H9 (cell line): ENCODE measurements at regions not wholly inside any gene's neighbourhood (a gene's known extent, or its start where the extent isn't known, plus 50 kb on each side); places are given as distances from the start of the nearest gene placed in this dataset.
A peak's percentile ranks its signal among the peaks of the same experiment; 100 is the strongest.

Experiments used
- DNase-seq: peaks from one replicate; pipeline ENCODE4 v3.0.0-alpha.2; 2017
- H2AFZ ChIP-seq: one replicate; pipeline ENCODE4 v1.6.1; 2013; ENCODE audit warnings: mild to moderate bottlenecking, low read length, control low read depth, moderate library complexity
- H2AK5ac ChIP-seq: 2 replicates; pipeline ENCODE4 v1.6.1; 2013; ENCODE audit warnings: low read length, control low read depth, mixed read lengths; ENCODE audit not compliant: insufficient read length
- H2BK120ac ChIP-seq: one replicate; pipeline ENCODE4 v1.6.1; 2013; ENCODE audit warnings: low read depth, mild to moderate bottlenecking, low read length, control low read depth, inconsistent platforms; ENCODE audit not compliant: poor library complexity, severe bottlenecking
- H2BK12ac ChIP-seq: 2 replicates; pipeline ENCODE4 v1.6.1; 2013; ENCODE audit warnings: low read length, control low read depth, mixed read lengths, low read depth; ENCODE audit not compliant: insufficient read length
- H2BK15ac ChIP-seq: 2 replicates; pipeline ENCODE4 v1.6.1; 2013; ENCODE audit warnings: low read depth, low read length, control low read depth
- H2BK20ac ChIP-seq: one replicate; pipeline ENCODE4 v1.6.1; 2013; ENCODE audit warnings: low read depth, mild to moderate bottlenecking, low read length, control low read depth, inconsistent platforms; ENCODE audit not compliant: poor library complexity, severe bottlenecking
- H2BK5ac ChIP-seq: 2 replicates; pipeline ENCODE4 v1.6.1; 2013; ENCODE audit warnings: low read length, control low read depth, mixed read lengths; ENCODE audit not compliant: insufficient read length
- H3K14ac ChIP-seq: 2 replicates; pipeline ENCODE4 v1.6.1; 2013; ENCODE audit warnings: low read length, control low read depth; ENCODE audit not compliant: insufficient read depth
- H3K18ac ChIP-seq: 2 replicates; pipeline ENCODE4 v1.6.1; 2013; ENCODE audit warnings: low read depth, mild to moderate bottlenecking, mixed read lengths, low read length, control low read depth; ENCODE audit not compliant: insufficient read length
- H3K23ac ChIP-seq: 2 replicates; pipeline ENCODE4 v1.6.1; 2013; ENCODE audit warnings: low read length, control low read depth, mixed read lengths, low read depth; ENCODE audit not compliant: insufficient read length
- H3K23me2 ChIP-seq: 2 replicates; pipeline ENCODE4 v1.6.1; 2013; ENCODE audit warnings: low read depth, mild to moderate bottlenecking, mixed read lengths, low read length, control low read depth; ENCODE audit not compliant: insufficient read length, poor library complexity, severe bottlenecking
- H3K27ac ChIP-seq: 2 replicates; pipeline ENCODE4 v1.5.1; 2013; ENCODE audit warnings: low read length, control low read depth, mixed read lengths, low read depth; ENCODE audit not compliant: insufficient read length
- H3K27me3 ChIP-seq: 2 replicates; pipeline ENCODE4 v1.6.1; 2013; ENCODE audit warnings: low read length, control low read depth, inconsistent platforms; ENCODE audit not compliant: insufficient read depth
- H3K4ac ChIP-seq: 2 replicates; pipeline ENCODE4 v1.6.1; 2013; ENCODE audit warnings: low read depth, mild to moderate bottlenecking, control low read depth, inconsistent platforms, low read length, moderate library complexity
- H3K4me1 ChIP-seq: 2 replicates; pipeline ENCODE4 v1.6.1; 2013; ENCODE audit warnings: low read length, control low read depth, inconsistent platforms; ENCODE audit not compliant: insufficient read depth
- H3K4me2 ChIP-seq: 2 replicates; pipeline ENCODE4 v1.6.1; 2013; ENCODE audit warnings: low read length, control low read depth, mixed read lengths; ENCODE audit not compliant: insufficient read length, insufficient read depth
- H3K56ac ChIP-seq: 2 replicates; pipeline ENCODE4 v1.6.1; 2013; ENCODE audit warnings: low read depth, mild to moderate bottlenecking, mixed read lengths, low read length, control low read depth; ENCODE audit not compliant: insufficient read length
- H3K79me1 ChIP-seq: 2 replicates; pipeline ENCODE4 v1.6.1; 2013; ENCODE audit warnings: low read depth, mild to moderate bottlenecking, moderate library complexity, low read length, control low read depth, inconsistent platforms; ENCODE audit not compliant: insufficient read depth, poor library complexity, severe bottlenecking
- H3K79me2 ChIP-seq: 2 replicates; pipeline ENCODE4 v1.6.1; 2013; ENCODE audit warnings: low read length, control low read depth, inconsistent platforms; ENCODE audit not compliant: insufficient read depth
- H3K9ac ChIP-seq: 2 replicates; pipeline ENCODE4 v1.6.1; 2013; ENCODE audit warnings: low read length, control low read depth, mixed read lengths; ENCODE audit not compliant: insufficient read length; ENCODE audit errors: extremely low read depth
- H3K9me3 ChIP-seq: one replicate; pipeline ENCODE4 v1.6.1; 2013; ENCODE audit warnings: low read depth, low read length, inconsistent platforms; ENCODE audit not compliant: control insufficient read depth
- H3T11ph ChIP-seq: one replicate; pipeline ENCODE4 v1.6.1; 2013; ENCODE audit warnings: mild to moderate bottlenecking, low read length, control low read depth, inconsistent platforms
- H4K20me1 ChIP-seq: one replicate; pipeline ENCODE4 v1.6.1; 2013; ENCODE audit not compliant: control insufficient read depth, insufficient read length, insufficient read depth
- H4K5ac ChIP-seq: 2 replicates; pipeline ENCODE4 v1.6.1; 2013; ENCODE audit warnings: low read depth, mild to moderate bottlenecking, mixed read lengths, low read length, control low read depth; ENCODE audit not compliant: insufficient read length
- H4K8ac ChIP-seq: replicated peaks from 2 replicates; pipeline ENCODE4 v1.6.1; 2013; ENCODE audit warnings: low read length, control low read depth, mixed read lengths, low read depth; ENCODE audit not compliant: insufficient read length
- H4K91ac ChIP-seq: 2 replicates; pipeline ENCODE4 v1.6.1; 2013; ENCODE audit warnings: low read depth, mild to moderate bottlenecking, moderate library complexity, mixed read lengths, low read length, control low read depth; ENCODE audit not compliant: insufficient read length
- H3K27ac Mint-ChIP-seq, 3 experiments: 2 replicates in 2 of 3; 3 replicates in 1 of 3; pipeline ENCODE4 v1.8.0; 2020 to 2021; ENCODE audit warnings: mixed read lengths in 3 of 3, mild to moderate bottlenecking in 1 of 3, moderate library complexity in 1 of 3
- H3K27me3 Mint-ChIP-seq: 2 replicates; pipeline ENCODE4 v1.8.0; 2021; ENCODE audit warnings: low read depth, mild to moderate bottlenecking, moderate library complexity, mixed read lengths
- H3K36me3 Mint-ChIP-seq, 3 experiments: 2 replicates in 2 of 3; 3 replicates in 1 of 3; pipeline ENCODE4 v1.8.0; 2020 to 2021; ENCODE audit warnings: low read depth in 3 of 3, mixed read lengths in 3 of 3; ENCODE audit not compliant: insufficient read depth in 1 of 3
- H3K4me1 Mint-ChIP-seq, 2 experiments: 2 replicates each; pipeline ENCODE4 v1.8.0; 2020; ENCODE audit warnings: mixed read lengths in 2 of 2
- H3K4me3 Mint-ChIP-seq, 2 experiments: 2 replicates in 1 of 2; 3 replicates in 1 of 2; pipeline ENCODE4 v1.8.0; 2020 to 2021; ENCODE audit warnings: mild to moderate bottlenecking in 2 of 2, mixed read lengths in 2 of 2, moderate library complexity in 1 of 2
- H3K9me3 Mint-ChIP-seq, 2 experiments: 2 replicates in 1 of 2; 3 replicates in 1 of 2; pipeline ENCODE4 v1.8.0; 2020; ENCODE audit warnings: mild to moderate bottlenecking in 2 of 2, mixed read lengths in 2 of 2, moderate library complexity in 1 of 2
- WGBS: extraction: QIAGEN DNeasy Blood & Tissue Kit; methylation state at CpG from one replicate; pipeline ENCODE4 v1.1.7; 2013; ENCODE audit warnings: missing lambda C conversion rate, low lambda C conversion rate, mixed read lengths; ENCODE audit not compliant: insufficient read length; ENCODE audit errors: extremely low coverage; 5-methylcytosine and 5-hydroxymethylcytosine counted together
- TF ChIP-seq, protein P1 (sequence below): fragments of 200-600 bp; sonication (generic); conservative IDR thresholded peaks from 3 replicates; pipeline ENCODE4 v1.8.0; 2021; ENCODE audit warnings: antibody characterized with exemption, mild to moderate bottlenecking

DNA sequence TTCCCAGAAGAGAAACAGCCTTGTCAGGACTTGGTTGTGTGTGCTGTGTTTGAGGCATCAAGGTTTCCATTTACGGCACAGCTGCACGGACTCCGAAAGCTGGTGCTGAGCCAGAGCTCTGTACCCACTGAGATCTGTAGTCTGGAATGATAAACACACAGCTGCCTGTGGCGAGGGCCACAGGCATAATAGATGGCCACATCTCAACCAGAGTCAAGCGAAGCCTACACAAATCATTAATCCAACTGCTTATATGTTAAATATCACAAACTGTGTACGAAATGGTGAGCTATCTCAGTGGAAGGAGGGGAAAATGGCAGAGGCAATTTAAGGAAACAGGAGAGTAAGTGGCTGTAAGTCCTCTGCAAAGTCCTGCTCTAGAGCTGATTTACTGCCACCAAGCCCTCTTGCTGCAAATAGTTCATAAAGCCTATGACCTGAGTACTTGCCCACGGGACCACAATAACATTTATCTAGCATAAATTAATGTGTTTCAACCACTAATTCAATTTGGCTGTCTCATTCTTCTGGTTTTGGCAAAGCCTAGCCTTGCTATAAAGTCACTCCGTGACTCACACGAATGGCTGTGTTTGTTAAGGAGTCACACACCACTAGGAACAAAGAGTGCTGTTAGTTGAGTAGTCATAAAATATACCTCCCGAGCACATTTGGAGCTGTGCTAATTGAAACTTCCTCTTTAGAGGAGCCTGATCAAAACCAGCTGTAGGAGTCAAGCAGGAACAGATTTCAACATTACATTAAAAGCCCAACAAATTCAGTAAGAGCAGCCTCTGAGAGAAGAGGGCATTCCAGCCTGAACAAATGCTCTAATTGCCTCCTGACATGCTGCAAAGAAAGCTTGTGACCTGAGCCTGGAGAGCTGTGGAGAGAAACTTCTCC lies 738.6 kb upstream of the ZNF608 start:
- DNase-seq, result no peak
- Mint-ChIP-seq H3K4me1 (peaks cover 35 to 37% of the 10 kb centered on the region in 2 experiments), H3K27ac (peak overlapping the region; percentile 57 to 72 (median 62); a peak in 5 of 7 replicates), H3K9me3 (peaks cover 4% of the 10 kb centered on the region in 2 experiments; a peak in 3 of 5 replicates), H3K27me3 (no peaks in the 10 kb centered on the region), H3K4me3 (no peak overlapping the region), H3K36me3 (0 out of 7 replicates have a peak, but pooled peaks cover 0 to 1% (median 0%) of the 10 kb centered on the region in 3 experiments)
- no peak overlapping the region for H2BK120ac ChIP-seq
- TF ChIP-seq, protein P1, sequence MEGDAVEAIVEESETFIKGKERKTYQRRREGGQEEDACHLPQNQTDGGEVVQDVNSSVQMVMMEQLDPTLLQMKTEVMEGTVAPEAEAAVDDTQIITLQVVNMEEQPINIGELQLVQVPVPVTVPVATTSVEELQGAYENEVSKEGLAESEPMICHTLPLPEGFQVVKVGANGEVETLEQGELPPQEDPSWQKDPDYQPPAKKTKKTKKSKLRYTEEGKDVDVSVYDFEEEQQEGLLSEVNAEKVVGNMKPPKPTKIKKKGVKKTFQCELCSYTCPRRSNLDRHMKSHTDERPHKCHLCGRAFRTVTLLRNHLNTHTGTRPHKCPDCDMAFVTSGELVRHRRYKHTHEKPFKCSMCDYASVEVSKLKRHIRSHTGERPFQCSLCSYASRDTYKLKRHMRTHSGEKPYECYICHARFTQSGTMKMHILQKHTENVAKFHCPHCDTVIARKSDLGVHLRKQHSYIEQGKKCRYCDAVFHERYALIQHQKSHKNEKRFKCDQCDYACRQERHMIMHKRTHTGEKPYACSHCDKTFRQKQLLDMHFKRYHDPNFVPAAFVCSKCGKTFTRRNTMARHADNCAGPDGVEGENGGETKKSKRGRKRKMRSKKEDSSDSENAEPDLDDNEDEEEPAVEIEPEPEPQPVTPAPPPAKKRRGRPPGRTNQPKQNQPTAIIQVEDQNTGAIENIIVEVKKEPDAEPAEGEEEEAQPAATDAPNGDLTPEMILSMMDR, result no peak
- H4K8ac ChIP-seq, result no peak overlapping the region
- no peak overlapping the region for H3K9ac ChIP-seq
- no peak overlapping the region for H2BK12ac ChIP-seq
- H2AK5ac ChIP-seq, result no peak overlapping the region
- no peak overlapping the region for H2BK5ac ChIP-seq
- H4K91ac ChIP-seq, result no peak overlapping the region
- H2AFZ ChIP-seq, result peak overlapping the region; percentile 89
- H3K23ac ChIP-seq, result no peak overlapping the region
- H3K79me2 ChIP-seq, result no peaks in the 10 kb centered on the region
- H3K4ac ChIP-seq, result no peak overlapping the region
- no peaks in the 10 kb centered on the region for H3K79me1 ChIP-seq
- H4K20me1 ChIP-seq, result no peaks in the 10 kb centered on the region
- no peak overlapping the region for H3K18ac ChIP-seq
- H4K5ac ChIP-seq, result no peak overlapping the region
- no peaks in the 10 kb centered on the region for H3K9me3 ChIP-seq
- no peaks in the 10 kb centered on the region for H3K23me2 ChIP-seq
- no peak overlapping the region for H3K27ac ChIP-seq
- no CpG with 5 or more reads among the region's 10 CpGs for WGBS
- H2BK15ac ChIP-seq, result no peak overlapping the region
- peaks cover 3% of the 10 kb centered on the region for H3K4me1 ChIP-seq
- no peak overlapping the region for H3K4me2 ChIP-seq
- H2BK20ac ChIP-seq, result peak overlapping the region; percentile 49
- no peaks in the 10 kb centered on the region for H3K27me3 ChIP-seq
- no peak overlapping the region for H3K56ac ChIP-seq
- no peak overlapping the region for H3K14ac ChIP-seq
- H3T11ph ChIP-seq, result no peak overlapping the region
